Thyroid gland (tissue), 4 donors: ENCODE measurements at regions not wholly inside any gene's neighbourhood (a gene's known extent, or its start where the extent isn't known, plus 50 kb on each side); places are given as distances from the start of the nearest gene placed in this dataset.

Source experiments
- DNase-seq, 2 donors: peaks; one replicate each; pipeline ENCODE4 v3.0.0-alpha.2; 2019
- H3K27ac ChIP-seq, 3 donors: fragments of 200-600 bp; sonication (generic); 1 replicate in 2 of 3; 2 replicates in 1 of 3; pipeline ENCODE4 v1.5.1; 2016 to 2019; ENCODE audit warnings: mild to moderate bottlenecking in 1 of 3, moderate library complexity in 1 of 3
- H3K27me3 ChIP-seq: fragments of 200-600 bp; sonication (generic); one replicate; pipeline ENCODE4 v1.5.1; 2019
- H3K36me3 ChIP-seq, 2 donors: fragments of 200-600 bp; sonication (generic); one replicate each; pipeline ENCODE4 v1.5.1; 2016 to 2019
- H3K4me1 ChIP-seq, 2 donors: fragments of 200-600 bp; sonication (generic); one replicate each; pipeline ENCODE4 v1.5.1; 2017 to 2019
- H3K4me3 ChIP-seq, 3 donors: fragments of 200-600 bp; sonication (generic); replicated peaks in 1 of 3; 1 replicate in 2 of 3; 2 replicates in 1 of 3; pipeline ENCODE4 v1.5.1; 2016; ENCODE audit warnings: mild to moderate bottlenecking in 1 of 3
- H3K9me3 ChIP-seq: fragments of 200-600 bp; sonication (generic); one replicate; pipeline ENCODE4 v1.5.1; 2017
- CTCF ChIP-seq, 6 experiments: fragments of 200-600 bp in 3 of 6; fragments of 450-650 bp in 3 of 6; sonication (generic) in 3 of 6; IDR thresholded peaks; one replicate each; pipeline ENCODE4 v1.5.1; 2016 to 2019; ENCODE audit warnings: antibody characterized with exemption in 6 of 6, mild to moderate bottlenecking in 2 of 6, inconsistent platforms in 1 of 6, moderate library complexity in 1 of 6
- POLR2A ChIP-seq, 2 donors: fragments of 450-650 bp; IDR thresholded peaks; one replicate each; pipeline ENCODE4 v1.6.1; 2017; ENCODE audit warnings: antibody characterized with exemption in 2 of 2, mild to moderate bottlenecking in 2 of 2, moderate library complexity in 1 of 2
- WGBS, 2 donors: methylation state at CpG; one replicate each; pipeline ENCODE4 v1.1.5; 2017; 5-methylcytosine and 5-hydroxymethylcytosine counted together
- intact Hi-C: fragments of 100-400 bp; cut with DNase I; formaldehyde crosslinking; loops from one replicate; pipeline ENCODE4 v1.15.1; 2023

- Histone ChIP-seq H3K4me3 (no peak overlapping the region), H3K36me3 (no peaks in the 10 kb centered on the region), H3K4me1 (peaks cover 14% of the 10 kb centered on the region in 2 donors), H3K27ac (no peak overlapping the region), H3K9me3 (no peaks in the 10 kb centered on the region), H3K27me3 (no peaks in the 10 kb centered on the region)
- DNase-seq, result no peak
- 70 to 71% methylated on average over 3 of the region's 3 CpGs for WGBS, 2 donors
- TF ChIP-seq POLR2A (IDR thresholded peaks at IDR 0.05) (no peak), CTCF (IDR thresholded peaks at IDR 0.05) (no peak)
- intact Hi-C loops, result no loop called here
These were observed 551.1 kb downstream of the BCL11A start for GRCh38 chr2:60002183-60002867.

DNA sequence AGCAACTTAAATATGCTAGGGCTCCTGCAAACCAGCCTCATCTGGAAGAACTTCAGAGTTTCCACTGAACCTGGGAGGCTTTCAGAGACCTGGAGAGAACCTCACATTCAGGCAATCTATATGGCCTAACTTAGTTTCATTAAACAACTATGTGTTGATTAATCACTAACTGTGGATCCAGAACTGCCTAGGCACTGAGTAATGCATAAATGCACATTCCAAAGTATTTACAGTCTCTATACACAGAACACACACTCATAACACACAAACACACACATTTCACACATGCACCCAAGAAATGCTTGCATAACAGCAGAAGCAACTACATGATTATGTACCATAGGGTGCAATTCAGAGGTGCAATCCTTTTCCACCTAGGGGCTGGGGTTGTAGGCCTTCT is 552.8 kb downstream of the BCL11A start:
- H3K4me3 ChIP-seq, result no peak overlapping the region
- peaks cover 14% of the 10 kb centered on the region in 2 donors for H3K4me1 ChIP-seq
- TF ChIP-seq POLR2A (IDR thresholded peaks at IDR 0.05) (no peak), CTCF (IDR thresholded peaks at IDR 0.05) (no peak)
- no peaks in the 10 kb centered on the region for H3K27me3 ChIP-seq
- no peaks in the 10 kb centered on the region for H3K36me3 ChIP-seq
- intact Hi-C loops, result no loop called here
- no peak for DNase-seq
- H3K27ac ChIP-seq, result no peak overlapping the region
- H3K9me3 ChIP-seq, result no peaks in the 10 kb centered on the region

GRCh38 chr2:59998324-59998723 is 555.1 kb downstream of the BCL11A start:
- no peaks in the 10 kb centered on the region for H3K27me3 ChIP-seq
- H3K4me3 ChIP-seq, result no peak overlapping the region
- H3K4me1 ChIP-seq, result peaks cover 11 to 14% of the 10 kb centered on the region in 2 donors
- DNase-seq, result no peak
- H3K36me3 ChIP-seq, result no peaks in the 10 kb centered on the region
- H3K27ac ChIP-seq, result no peak overlapping the region
- intact Hi-C loops, result no loop called here
- no peaks in the 10 kb centered on the region for H3K9me3 ChIP-seq
- no peak for TF ChIP-seq CTCF (IDR thresholded peaks at IDR 0.05)
- no peak for TF ChIP-seq POLR2A (IDR thresholded peaks at IDR 0.05)

- WGBS, 2 donors, result 93 to 96% methylated on average over 3 of the region's 3 CpGs
- Histone ChIP-seq H3K9me3 (no peaks in the 10 kb centered on the region), H3K4me1 (peaks cover 5 to 8% of the 10 kb centered on the region in 2 donors), H3K36me3 (no peaks in the 10 kb centered on the region), H3K4me3 (no peak overlapping the region), H3K27me3 (no peaks in the 10 kb centered on the region), H3K27ac (no peak overlapping the region)
- intact Hi-C loops, result no loop called here
- DNase-seq, result no peak
- TF ChIP-seq POLR2A (IDR thresholded peaks at IDR 0.05) (no peak), CTCF (IDR thresholded peaks at IDR 0.05) (no peak)
These were observed 556.1 kb downstream of the BCL11A start for GRCh38 chr2:59997371-59997770.

GRCh38 chr2:59996855-59997254 is 556.6 kb downstream of the BCL11A start:
- H3K4me3 ChIP-seq, result no peak overlapping the region
- intact Hi-C loops, result no loop called here
- TF ChIP-seq CTCF (IDR thresholded peaks at IDR 0.05), result no peak
- no peak for TF ChIP-seq POLR2A (IDR thresholded peaks at IDR 0.05)
- peaks cover 2% of the 10 kb centered on the region in 2 donors for H3K4me1 ChIP-seq
- no peaks in the 10 kb centered on the region for H3K9me3 ChIP-seq
- no peaks in the 10 kb centered on the region for H3K36me3 ChIP-seq
- 87 to 95% methylated on average over 3 of the region's 3 CpGs for WGBS, 2 donors
- H3K27me3 ChIP-seq, result no peaks in the 10 kb centered on the region
- H3K27ac ChIP-seq, result no peak overlapping the region
- no peak for DNase-seq
